K562 (cell line): ENCODE measurements at regions not wholly inside any gene's neighbourhood (a gene's known extent, or its start where the extent isn't known, plus 50 kb on each side); places are given as distances from the start of the nearest gene placed in this dataset.

Source experiments
- ATAC-seq: fragments of 200-7000 bp; cut with Tn5 transposase; 3 replicates; pipeline ENCODE4 v1.9.1; 2020; ENCODE audit warnings: moderate library complexity
- BruUV-seq: library from RNA; stranded (reverse); fragments of 400-500 nt; replicated peaks from 2 replicates; lab custom pipeline; 2021; lab: Mats Ljungman, UMichigan
- CTCF ChIA-PET: fragments of 300-600 bp; formaldehyde crosslinking; extraction: SDS; loops from one replicate; lab custom pipeline; 2021; ENCODE audit warnings: low intra/inter-chr PET ratio; lab: Yijun Ruan, JAX
- POLR2A ChIA-PET: fragments of 300-600, 350-650 bp; sonication (Branson Sonifier 250); formaldehyde crosslinking; extraction: SDS; loops from one replicate; lab custom pipeline; 2021; ENCODE audit warnings: antibody characterized with exemption, inconsistent platforms; lab: Yijun Ruan, JAX
- DNase-seq, 4 experiments: peaks; one replicate each; pipeline versions ENCODE4 v3.0.0 to v3.0.0-alpha.2; 2011 to 2018; ENCODE audit warnings: low spot score in 3 of 4, mixed read lengths in 3 of 4; ENCODE audit errors: extremely low read depth in 1 of 4
- FAIRE-seq: peaks from 2 replicates; lab custom pipeline; 2011; peaks lifted over from hg19 to GRCh38; lab: Jason Lieb, UNC
- H2AFZ ChIP-seq: 2 replicates; pipeline ENCODE4 v1.6.0; 2011; ENCODE audit warnings: low read depth, low read length, control low read depth, inconsistent platforms
- H3K27ac ChIP-seq: fragments of 200-600 bp; 3 replicates; pipeline ENCODE4 v1.8.0; 2011; ENCODE audit warnings: low read depth, mild to moderate bottlenecking, control low read depth, inconsistent platforms, low read length, moderate library complexity, mixed read lengths; ENCODE audit errors: extremely low read depth
- H3K27me3 ChIP-seq, 2 experiments: fragments of 300-600 bp in 1 of 2; 2 replicates in 1 of 2; 3 replicates in 1 of 2; pipeline versions ENCODE4 v1.6.0 to v1.8.0; 2011; ENCODE audit warnings: inconsistent platforms in 2 of 2, low read length in 2 of 2, mild to moderate bottlenecking in 1 of 2, mixed read lengths in 1 of 2, moderate library complexity in 1 of 2; ENCODE audit not compliant: control insufficient read depth in 2 of 2, insufficient read depth in 2 of 2
- H3K36me3 ChIP-seq: fragments of 300-600 bp; 3 replicates; pipeline ENCODE4 v1.8.0; 2011; ENCODE audit warnings: mild to moderate bottlenecking, low read length, inconsistent platforms; ENCODE audit not compliant: control insufficient read depth, insufficient read depth
- H3K4me1 ChIP-seq, 2 experiments: fragments of 200-600 bp in 1 of 2; replicated peaks in 1 of 2; 2 replicates in 1 of 2; 3 replicates in 1 of 2; pipeline versions ENCODE4 v1.5.1 to v1.8.0; 2011; ENCODE audit warnings: inconsistent platforms in 2 of 2, low read length in 2 of 2, mild to moderate bottlenecking in 1 of 2, mixed read lengths in 1 of 2, moderate library complexity in 1 of 2; ENCODE audit not compliant: control insufficient read depth in 2 of 2, insufficient read depth in 2 of 2
- H3K4me2 ChIP-seq: 2 replicates; pipeline ENCODE4 v1.6.1; 2011; ENCODE audit warnings: low read length, control low read depth, inconsistent platforms, mixed read lengths; ENCODE audit not compliant: insufficient read depth
- H3K4me3 ChIP-seq: fragments of 200-600 bp; sonication (generic), shearing (Covaris generic); 2 replicates; pipeline ENCODE4 v1.5.1; 2016; ENCODE audit warnings: control low read depth, inconsistent platforms
- H3K79me2 ChIP-seq: fragments of 200-600 bp; 3 replicates; pipeline ENCODE4 v1.8.0; 2011; ENCODE audit warnings: low read length, inconsistent platforms; ENCODE audit not compliant: control insufficient read depth, insufficient read depth
- H3K9ac ChIP-seq, 2 experiments: 2 replicates each; pipeline versions ENCODE4 v1.6.0 to v1.6.1; 2011; ENCODE audit warnings: low read depth in 2 of 2, low read length in 2 of 2, control low read depth in 1 of 2, inconsistent platforms in 1 of 2, mild to moderate bottlenecking in 1 of 2, mixed read lengths in 1 of 2; ENCODE audit not compliant: insufficient read depth in 1 of 2
- H3K9me1 ChIP-seq: one replicate; pipeline ENCODE4 v1.6.0; 2011; ENCODE audit warnings: inconsistent platforms, mild to moderate bottlenecking, low read length, moderate library complexity; ENCODE audit not compliant: control insufficient read depth, insufficient read depth
- H3K9me3 ChIP-seq: replicated peaks from 2 replicates; pipeline ENCODE4 v1.5.1; 2011; ENCODE audit warnings: low read depth, low read length, inconsistent platforms; ENCODE audit not compliant: control insufficient read depth, insufficient read depth
- H4K20me1 ChIP-seq: replicated peaks from 2 replicates; pipeline ENCODE4 v1.6.1; 2011; ENCODE audit warnings: low read length, inconsistent platforms, mixed read lengths; ENCODE audit not compliant: control insufficient read depth, insufficient read depth
- BRF1 ChIP-seq: IDR thresholded peaks from 3 replicates; pipeline ENCODE4 v1.6.1; 2011; ENCODE audit warnings: borderline replicate concordance, mild to moderate bottlenecking; ENCODE audit not compliant: insufficient read length; ENCODE audit errors: extremely low read depth
- FOXM1 ChIP-seq, 2 experiments: fragments of 450-650 bp in 1 of 2; sonication (generic) in 1 of 2; formaldehyde crosslinking in 1 of 2; IDR thresholded peaks; 2 replicates each; pipeline versions ENCODE4 v1.6.1 to v1.9.0; 2017 to 2022; ENCODE audit warnings: low read depth in 2 of 2, mild to moderate bottlenecking in 2 of 2, missing genetic modification reagents in 1 of 2, moderate library complexity in 1 of 2
- HDAC8 ChIP-seq: fragments of 450-650 bp; IDR thresholded peaks from 2 replicates; pipeline ENCODE4 v1.6.1; 2016; ENCODE audit warnings: mild to moderate bottlenecking, missing genetic modification characterization, moderate library complexity, missing compliant biosample characterization
- MCM7 ChIP-seq, 2 experiments: fragments of 450-650 bp; IDR thresholded peaks; 2 replicates each; pipeline ENCODE4 v1.6.1; 2016 to 2018
- NFYB ChIP-seq: IDR thresholded peaks from 2 replicates; pipeline ENCODE4 v1.6.1; 2011; ENCODE audit warnings: mild to moderate bottlenecking, moderate library complexity; ENCODE audit not compliant: insufficient read length; ENCODE audit errors: extremely low read depth
- SP1 ChIP-seq: sonication (generic); formaldehyde crosslinking; IDR thresholded peaks from 2 replicates; pipeline ENCODE4 v1.8.1; 2022; ENCODE audit warnings: mild to moderate bottlenecking, missing genetic modification reagents
- ZFP36 ChIP-seq: fragments of 150-350 bp; IDR thresholded peaks from 2 replicates; pipeline ENCODE4 v1.6.1; 2018; ENCODE audit warnings: low read length, low read depth; ENCODE audit not compliant: partially characterized antibody
- ZNF239 ChIP-seq: fragments of 250-450 bp; sonication (Bioruptor Pico); IDR thresholded peaks from 2 replicates; pipeline ENCODE4 v1.4.0; 2020; ENCODE audit warnings: mild to moderate bottlenecking
- ZNF707 ChIP-seq: fragments of 250-450 bp; sonication (Bioruptor Pico); conservative IDR thresholded peaks from 2 replicates; pipeline ENCODE4 v1.8.0; 2022; ENCODE audit warnings: inconsistent platforms, mild to moderate bottlenecking, moderate library complexity
- ZNF717 ChIP-seq: fragments of 250-450 bp; sonication (Bioruptor Pico); IDR thresholded peaks from 2 replicates; pipeline ENCODE4 v1.5.0; 2021
- WGBS: fragments of 100-300 bp; shearing (Covaris generic); methylation state at CpG from one replicate; pipeline ENCODE4 v1.1.6; 2016; ENCODE audit warnings: low coverage, mixed read lengths; ENCODE audit not compliant: insufficient coverage; ENCODE audit errors: missing lambda C conversion rate; 5-methylcytosine and 5-hydroxymethylcytosine counted together
- in situ Hi-C: fragments of 300-500 bp; cut with MboI; formaldehyde crosslinking; loops from 4 replicates; pipeline ENCODE4 v1.15.0; 2018; ENCODE audit warnings: inconsistent platforms, mixed read lengths
- intact Hi-C: fragments of 100-400 bp; cut with micrococcal nuclease; formaldehyde crosslinking; loops from 2 replicates; pipeline ENCODE4 v1.14.2; 2022
- TF ChIP-seq, protein P1 (sequence below), 2 experiments: fragments of 450-650 bp; IDR thresholded peaks; 2 replicates each; pipeline ENCODE4 v1.6.1; 2018; ENCODE audit warnings: mild to moderate bottlenecking in 2 of 2, low read depth in 1 of 2; ENCODE audit not compliant: partially characterized antibody in 2 of 2
- TF ChIP-seq, protein P2 (sequence below): fragments of 250-450 bp; sonication (Bioruptor Pico); IDR thresholded peaks from 2 replicates; pipeline ENCODE4 v1.8.0; 2021; ENCODE audit warnings: moderate library complexity, mild to moderate bottlenecking, inconsistent platforms

DNA sequence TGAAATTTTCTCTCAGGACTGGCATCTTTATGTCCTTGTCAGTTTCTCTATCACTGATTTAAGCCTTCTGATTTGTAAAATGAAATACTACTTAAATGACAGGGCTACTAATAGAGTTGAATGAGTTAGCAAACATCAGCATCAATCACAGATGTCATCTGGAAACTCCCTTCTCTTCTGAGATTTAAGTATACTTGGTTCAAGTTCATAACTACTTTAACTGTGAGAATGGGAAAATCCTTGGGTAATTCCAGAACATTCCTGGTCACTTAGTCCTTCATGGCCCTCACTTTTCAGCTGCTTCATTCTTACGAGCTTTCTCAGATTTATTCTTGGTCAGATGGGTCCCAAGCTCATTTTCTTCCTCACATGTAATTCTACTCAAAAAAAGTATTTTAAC is 1655.3 kb upstream of the FLRT2 start:
- TF ChIP-seq, protein P1, sequence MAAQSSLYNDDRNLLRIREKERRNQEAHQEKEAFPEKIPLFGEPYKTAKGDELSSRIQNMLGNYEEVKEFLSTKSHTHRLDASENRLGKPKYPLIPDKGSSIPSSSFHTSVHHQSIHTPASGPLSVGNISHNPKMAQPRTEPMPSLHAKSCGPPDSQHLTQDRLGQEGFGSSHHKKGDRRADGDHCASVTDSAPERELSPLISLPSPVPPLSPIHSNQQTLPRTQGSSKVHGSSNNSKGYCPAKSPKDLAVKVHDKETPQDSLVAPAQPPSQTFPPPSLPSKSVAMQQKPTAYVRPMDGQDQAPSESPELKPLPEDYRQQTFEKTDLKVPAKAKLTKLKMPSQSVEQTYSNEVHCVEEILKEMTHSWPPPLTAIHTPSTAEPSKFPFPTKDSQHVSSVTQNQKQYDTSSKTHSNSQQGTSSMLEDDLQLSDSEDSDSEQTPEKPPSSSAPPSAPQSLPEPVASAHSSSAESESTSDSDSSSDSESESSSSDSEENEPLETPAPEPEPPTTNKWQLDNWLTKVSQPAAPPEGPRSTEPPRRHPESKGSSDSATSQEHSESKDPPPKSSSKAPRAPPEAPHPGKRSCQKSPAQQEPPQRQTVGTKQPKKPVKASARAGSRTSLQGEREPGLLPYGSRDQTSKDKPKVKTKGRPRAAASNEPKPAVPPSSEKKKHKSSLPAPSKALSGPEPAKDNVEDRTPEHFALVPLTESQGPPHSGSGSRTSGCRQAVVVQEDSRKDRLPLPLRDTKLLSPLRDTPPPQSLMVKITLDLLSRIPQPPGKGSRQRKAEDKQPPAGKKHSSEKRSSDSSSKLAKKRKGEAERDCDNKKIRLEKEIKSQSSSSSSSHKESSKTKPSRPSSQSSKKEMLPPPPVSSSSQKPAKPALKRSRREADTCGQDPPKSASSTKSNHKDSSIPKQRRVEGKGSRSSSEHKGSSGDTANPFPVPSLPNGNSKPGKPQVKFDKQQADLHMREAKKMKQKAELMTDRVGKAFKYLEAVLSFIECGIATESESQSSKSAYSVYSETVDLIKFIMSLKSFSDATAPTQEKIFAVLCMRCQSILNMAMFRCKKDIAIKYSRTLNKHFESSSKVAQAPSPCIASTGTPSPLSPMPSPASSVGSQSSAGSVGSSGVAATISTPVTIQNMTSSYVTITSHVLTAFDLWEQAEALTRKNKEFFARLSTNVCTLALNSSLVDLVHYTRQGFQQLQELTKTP (IDR thresholded peaks at IDR 0.05; ENCODE audit: low read depth in 1 of 2, partially characterized antibody in 2 of 2) = no peak
- TF ChIP-seq NFYB = no peak
- TF ChIP-seq HDAC8 (tag) = no peak
- no peak for TF ChIP-seq SP1 (CRISPR knock-in tag)
- TF ChIP-seq BRF1 = no peak
- TF ChIP-seq, protein P2, sequence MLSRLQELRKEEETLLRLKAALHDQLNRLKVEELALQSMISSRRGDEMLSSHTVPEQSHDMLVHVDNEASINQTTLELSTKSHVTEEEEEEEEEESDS (CRISPR knock-in tag) = no peak
- TF ChIP-seq MCM7 (IDR thresholded peaks at IDR 0.05) = no peak
- TF ChIP-seq ZFP36 = no peak
- no peak for TF ChIP-seq ZNF707
- TF ChIP-seq ZNF239 (CRISPR knock-in tag) = no peak
- no peak for TF ChIP-seq ZNF717 (CRISPR knock-in tag)
- no peak for TF ChIP-seq FOXM1 (IDR thresholded peaks at IDR 0.05; ENCODE audit: low read depth)
- no peak for TF ChIP-seq FOXM1 (CRISPR knock-in tag; IDR thresholded peaks at IDR 0.05; ENCODE audit: low read depth)
- Histone ChIP-seq H3K4me2 (no peak overlapping the region), H3K9me1 (no peaks in the 10 kb centered on the region), H2AFZ (no peak overlapping the region), H4K20me1 (no peaks in the 10 kb centered on the region), H3K9me3 (no peaks in the 10 kb centered on the region), H3K27ac (no peak overlapping the region), H3K4me3 (no peak overlapping the region), H3K79me2 (no peaks in the 10 kb centered on the region), H3K9ac (no peak overlapping the region), H3K4me1 (no peaks in the 10 kb centered on the region), H3K36me3 (no peaks in the 10 kb centered on the region), H3K27me3 (no peaks in the 10 kb centered on the region)
- no peak for FAIRE-seq
- no TSS peak for BruUV-seq
- ATAC-seq = no peak
- DNase-seq = no peak
- in situ Hi-C loops (no loop called here), intact Hi-C loops (no loop called here)
- 0% methylated on average over 1 of the region's 1 CpG for WGBS
- ChIA-PET CTCF (no interaction called here), POLR2A (no interaction called here)
